Mesothelial cell of epicardium (in vitro differentiated cells): ENCODE measurements at regions not wholly inside any gene's neighbourhood (a gene's known extent, or its start where the extent isn't known, plus 50 kb on each side); places are given as distances from the start of the nearest gene placed in this dataset.
"Not testable (repeated sequence)": the region's sequence is repeated elsewhere in the genome, so short reads cannot be mapped to it uniquely, and the experiment has no call there.

Experiments
- DNase-seq, 2 experiments: peaks; one replicate each; pipeline ENCODE4 v3.0.0; 2021; ENCODE audit warnings: low spot score in 2 of 2; ENCODE audit not compliant: unreplicated experiment in 2 of 2
- H3K27ac Mint-ChIP-seq: 2 replicates; pipeline ENCODE4 v1.8.0; 2021; ENCODE audit warnings: mixed read lengths
- H3K27me3 Mint-ChIP-seq: 2 replicates; pipeline ENCODE4 v1.8.0; 2021; ENCODE audit warnings: low read depth, mixed read lengths
- H3K36me3 Mint-ChIP-seq: 2 replicates; pipeline ENCODE4 v1.8.0; 2021; ENCODE audit warnings: mixed read lengths
- H3K4me1 Mint-ChIP-seq: 2 replicates; pipeline ENCODE4 v1.8.0; 2021; ENCODE audit warnings: mixed read lengths
- H3K4me3 Mint-ChIP-seq: 2 replicates; pipeline ENCODE4 v1.8.0; 2021; ENCODE audit warnings: mild to moderate bottlenecking, moderate library complexity, mixed read lengths
- H3K9me3 Mint-ChIP-seq: 2 replicates; pipeline ENCODE4 v1.8.0; 2021; ENCODE audit warnings: mixed read lengths
- TF ChIP-seq, protein P1 (sequence below): fragments of 200-600 bp; sonication (generic); IDR thresholded peaks from one replicate; pipeline ENCODE4 v1.5.0; 2021; ENCODE audit warnings: antibody characterized with exemption; ENCODE audit not compliant: unreplicated experiment

DNA sequence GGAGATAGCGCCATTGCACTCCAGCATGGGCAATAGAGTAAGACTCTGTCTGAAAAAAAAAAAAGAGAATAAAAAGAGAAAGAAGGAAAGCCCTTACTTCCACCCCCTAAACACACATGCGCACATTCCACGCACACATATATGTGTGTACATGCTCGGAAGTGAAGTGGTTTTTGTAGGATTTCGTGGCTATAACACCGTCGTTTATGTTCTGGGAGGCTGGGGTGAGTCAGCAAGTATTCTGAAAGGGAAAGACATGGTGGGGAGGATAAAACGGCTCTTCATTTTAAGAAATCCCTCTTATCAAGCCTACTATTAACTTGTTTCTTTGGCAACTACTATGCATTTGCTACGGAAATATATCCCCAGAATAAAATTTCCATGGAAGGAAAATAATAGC, 422.8 kb upstream of the TBL1XR1 start:
- DNase-seq = no peak
- H3K36me3 Mint-ChIP-seq = no peaks in the 10 kb centered on the region
- peaks cover 35% of the 10 kb centered on the region for H3K4me1 Mint-ChIP-seq
- H3K4me3 Mint-ChIP-seq = no peak overlapping the region
- no peaks in the 10 kb centered on the region for H3K27me3 Mint-ChIP-seq
- no peak overlapping the region for H3K27ac Mint-ChIP-seq
- H3K9me3 Mint-ChIP-seq = no peaks in the 10 kb centered on the region
- TF ChIP-seq, protein P1, sequence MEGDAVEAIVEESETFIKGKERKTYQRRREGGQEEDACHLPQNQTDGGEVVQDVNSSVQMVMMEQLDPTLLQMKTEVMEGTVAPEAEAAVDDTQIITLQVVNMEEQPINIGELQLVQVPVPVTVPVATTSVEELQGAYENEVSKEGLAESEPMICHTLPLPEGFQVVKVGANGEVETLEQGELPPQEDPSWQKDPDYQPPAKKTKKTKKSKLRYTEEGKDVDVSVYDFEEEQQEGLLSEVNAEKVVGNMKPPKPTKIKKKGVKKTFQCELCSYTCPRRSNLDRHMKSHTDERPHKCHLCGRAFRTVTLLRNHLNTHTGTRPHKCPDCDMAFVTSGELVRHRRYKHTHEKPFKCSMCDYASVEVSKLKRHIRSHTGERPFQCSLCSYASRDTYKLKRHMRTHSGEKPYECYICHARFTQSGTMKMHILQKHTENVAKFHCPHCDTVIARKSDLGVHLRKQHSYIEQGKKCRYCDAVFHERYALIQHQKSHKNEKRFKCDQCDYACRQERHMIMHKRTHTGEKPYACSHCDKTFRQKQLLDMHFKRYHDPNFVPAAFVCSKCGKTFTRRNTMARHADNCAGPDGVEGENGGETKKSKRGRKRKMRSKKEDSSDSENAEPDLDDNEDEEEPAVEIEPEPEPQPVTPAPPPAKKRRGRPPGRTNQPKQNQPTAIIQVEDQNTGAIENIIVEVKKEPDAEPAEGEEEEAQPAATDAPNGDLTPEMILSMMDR = no peak

DNA sequence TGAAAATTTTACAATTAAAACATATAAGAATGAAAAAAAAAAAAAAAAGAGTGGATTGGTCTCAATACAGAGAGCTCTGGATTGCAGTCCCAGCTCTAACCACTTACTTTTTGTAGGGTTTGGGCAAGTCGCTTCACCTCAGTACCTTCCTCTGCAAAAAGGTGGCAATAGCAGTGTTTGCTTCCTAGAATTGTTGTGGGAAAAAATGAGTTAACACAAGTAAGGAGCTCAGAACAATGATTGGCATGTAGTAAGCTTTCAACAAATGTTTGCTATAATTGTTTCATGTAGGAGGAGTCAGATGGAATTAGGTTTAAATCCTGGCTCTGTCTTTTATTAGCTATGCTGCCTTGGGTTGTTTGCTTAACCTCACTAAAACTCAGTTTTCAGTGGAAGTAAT, 425.2 kb upstream of the TBL1XR1 start:
- H3K4me1 Mint-ChIP-seq = peaks cover 33% of the 10 kb centered on the region
- TF ChIP-seq, protein P1 = no peak
- H3K27me3 Mint-ChIP-seq = no peaks in the 10 kb centered on the region
- no peaks in the 10 kb centered on the region for H3K36me3 Mint-ChIP-seq
- H3K9me3 Mint-ChIP-seq = peaks cover 5% of the 10 kb centered on the region
- no peak overlapping the region for H3K4me3 Mint-ChIP-seq
- DNase-seq = no peak
- peak overlapping the region; percentile 17 for H3K27ac Mint-ChIP-seq

DNA sequence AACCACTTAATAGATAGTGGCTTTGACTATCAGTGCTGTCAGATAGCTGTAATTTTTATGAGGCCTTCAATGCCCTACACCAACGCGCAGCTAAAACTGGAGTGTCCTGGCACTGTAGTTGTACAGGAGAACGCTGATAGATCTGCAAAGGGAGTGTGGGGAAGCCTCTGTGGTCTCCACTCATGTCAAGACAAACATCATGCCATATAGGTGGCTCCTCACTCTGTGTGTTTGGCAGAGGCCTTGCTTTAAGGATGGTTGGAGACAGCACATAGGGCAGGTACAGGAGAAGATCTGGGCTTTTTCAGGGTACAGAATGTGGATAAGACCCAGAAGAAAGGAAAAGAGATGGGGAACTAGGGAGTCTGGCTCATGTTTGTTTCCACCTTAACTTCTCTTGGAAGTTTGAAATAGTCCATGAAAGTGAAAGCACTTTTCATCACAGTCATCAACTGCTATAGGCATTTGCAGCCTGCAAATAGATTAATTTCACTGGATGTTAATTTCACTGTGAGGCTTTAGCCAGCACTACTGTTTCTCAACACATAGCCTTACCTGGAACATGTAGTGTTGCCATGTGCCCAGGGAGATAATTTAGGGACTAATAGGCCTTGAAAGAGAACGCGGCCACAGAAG, 425.8 kb upstream of the TBL1XR1 start:
- Mint-ChIP-seq H3K27ac (peak overlapping the region; percentile 17), H3K27me3 (no peaks in the 10 kb centered on the region), H3K36me3 (peaks cover 2% of the 10 kb centered on the region), H3K4me3 (no peak overlapping the region), H3K9me3 (peaks cover 11% of the 10 kb centered on the region), H3K4me1 (peaks cover 33% of the 10 kb centered on the region)
- TF ChIP-seq, protein P1 = no peak
- no peak for DNase-seq

DNA sequence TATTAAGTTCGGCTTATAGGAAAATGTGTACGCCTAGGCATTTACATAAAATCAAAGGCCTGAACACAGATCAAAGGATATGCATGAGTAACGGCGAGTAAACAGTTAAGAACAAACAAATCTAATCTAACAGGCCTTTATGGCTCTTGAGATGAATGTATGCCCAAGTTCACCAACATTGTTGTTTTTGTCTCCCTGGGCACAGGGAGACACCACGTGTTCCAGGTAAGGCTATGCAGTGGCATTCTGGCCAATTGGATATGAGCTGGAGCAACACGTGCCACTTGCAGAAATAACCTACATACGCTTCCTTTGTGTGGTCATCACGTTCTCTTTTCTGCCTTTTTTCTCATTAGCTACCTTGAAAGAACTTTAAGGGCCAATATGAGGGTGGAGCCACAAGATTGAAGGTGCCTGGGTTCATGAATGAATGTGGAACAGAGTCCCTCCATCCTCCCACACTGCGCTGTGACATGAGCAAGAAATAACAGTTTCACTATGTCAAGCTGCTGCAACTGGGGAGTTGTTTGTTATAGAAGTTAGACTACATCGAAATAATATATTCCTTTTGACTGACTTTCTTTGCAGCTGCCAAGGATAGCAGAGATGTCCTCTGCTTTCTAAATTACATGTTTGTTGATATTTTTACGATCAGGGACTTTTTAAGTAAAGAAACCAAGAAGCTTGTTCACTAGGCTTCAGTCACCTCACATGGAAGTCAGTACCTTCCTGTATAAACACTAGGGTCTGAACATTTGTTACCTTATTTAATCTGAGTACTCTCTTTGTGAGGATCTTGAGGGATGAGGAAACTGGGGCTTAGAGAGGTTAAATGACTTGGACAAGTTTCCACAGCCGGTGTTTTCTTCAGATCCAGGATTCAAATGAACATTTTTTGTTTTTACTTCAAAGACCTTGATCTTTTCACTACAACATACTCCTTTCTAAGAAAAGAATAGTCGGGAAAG, 427.5 kb upstream of the TBL1XR1 start:
- TF ChIP-seq, protein P1 = no peak
- Mint-ChIP-seq H3K36me3 (peaks cover 2% of the 10 kb centered on the region), H3K4me1 (peaks cover 18% of the 10 kb centered on the region), H3K9me3 (peaks cover 20% of the 10 kb centered on the region), H3K4me3 (no peak overlapping the region), H3K27me3 (no peaks in the 10 kb centered on the region), H3K27ac (peak overlapping the region; percentile 39)
- DNase-seq = no peak

- Mint-ChIP-seq H3K9me3 (peaks cover 23% of the 10 kb centered on the region), H3K4me1 (peaks cover 16% of the 10 kb centered on the region), H3K36me3 (peaks cover 2% of the 10 kb centered on the region), H3K4me3 (no peak overlapping the region), H3K27ac (no peak overlapping the region), H3K27me3 (no peaks in the 10 kb centered on the region)
- TF ChIP-seq, protein P1 = no peak
- no peak for DNase-seq
Observed at GRCh38 chr3:177626045-177626444, 428.8 kb upstream of the TBL1XR1 start.

DNA sequence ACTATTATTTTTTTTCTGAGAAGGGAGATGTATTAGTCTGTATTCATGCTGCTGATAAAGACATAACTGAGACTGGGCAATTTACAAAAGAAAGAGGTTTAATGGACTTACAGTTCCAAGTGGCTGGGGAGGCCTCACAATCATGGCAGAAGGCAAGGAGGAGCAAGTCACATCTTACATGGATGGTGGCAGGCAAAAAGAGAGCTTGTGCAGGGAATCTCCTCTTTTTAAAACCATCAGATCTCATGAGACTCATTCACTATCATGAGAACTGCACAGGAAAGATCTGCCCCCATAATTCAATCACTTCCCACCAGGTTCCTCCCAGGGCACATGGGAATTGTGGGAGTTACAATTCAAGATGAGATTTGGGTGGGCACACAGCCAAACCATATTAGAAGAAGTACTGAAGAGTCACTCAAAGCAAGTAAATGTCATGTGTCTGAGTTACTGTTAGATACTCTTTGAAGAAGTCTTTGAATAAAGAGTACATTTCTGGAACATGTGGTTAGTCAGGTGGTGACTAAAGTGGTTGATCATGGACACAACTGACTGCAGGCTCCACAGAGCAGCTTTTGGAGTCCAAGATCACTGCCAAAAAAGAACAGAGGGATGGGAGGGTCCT, 430.9 kb upstream of the TBL1XR1 start:
- H3K4me1 Mint-ChIP-seq, DNase-seq, H3K4me3 Mint-ChIP-seq, H3K27ac Mint-ChIP-seq, H3K36me3 Mint-ChIP-seq, H3K27me3 Mint-ChIP-seq: not testable (repeated sequence)
- H3K9me3 Mint-ChIP-seq = peaks cover 23% of the 10 kb centered on the region
